Right lobe of liver (tissue), 4 donors: ENCODE measurements at regions not wholly inside any gene's neighbourhood (a gene's known extent, or its start where the extent isn't known, plus 50 kb on each side); places are given as distances from the start of the nearest gene placed in this dataset.

Source experiments
- CTCF ChIP-seq, 4 donors: fragments of 200-600 bp in 3 of 4; fragments of 450-650 bp in 1 of 4; IDR thresholded peaks; one replicate each; pipeline versions ENCODE4 v1.5.1 to v1.8.0; 2016 to 2022; ENCODE audit warnings: antibody characterized with exemption in 4 of 4, mild to moderate bottlenecking in 2 of 4
- POLR2A ChIP-seq: fragments of 450-650 bp; IDR thresholded peaks from one replicate; pipeline ENCODE4 v1.6.1; 2017; ENCODE audit warnings: antibody characterized with exemption, mild to moderate bottlenecking
- donor health status: DM: no; HTN: no; CAD: no.
- donor health status: DM: no; HTN: no; CAD: no.
- donor health status: DM: no; HTN: yes; CAD: no.

- TF ChIP-seq CTCF (IDR thresholded peaks at IDR 0.05), result no peak
- TF ChIP-seq POLR2A, result no peak
Measured at GRCh38 chr5:58197875-58198274, 262.0 kb downstream of the PLK2 start.
